BJ (cell line): ENCODE measurements at regions not wholly inside any gene's neighbourhood (a gene's known extent, or its start where the extent isn't known, plus 50 kb on each side); places are given as distances from the start of the nearest gene placed in this dataset.

ENCODE experiments used
- CTCF ChIA-PET: fragments of 350-600 bp; formaldehyde crosslinking; extraction: SDS; loops from one replicate; lab custom pipeline; 2021; ENCODE audit warnings: antibody characterized with exemption, inconsistent platforms; lab: Yijun Ruan, JAX
- POLR2A ChIA-PET: fragments of 300-600 bp; sonication (Branson Sonifier 250); formaldehyde crosslinking; extraction: SDS; loops from one replicate; lab custom pipeline; 2021; ENCODE audit warnings: antibody characterized with exemption; lab: Charles Lee
- DNase-seq: peaks from one replicate; pipeline ENCODE4 v3.0.0-alpha.2; 2011; ENCODE audit warnings: low read depth
- H3K27me3 ChIP-seq: 2 replicates; pipeline ENCODE4 v1.6.0; 2011; ENCODE audit warnings: low read length; ENCODE audit not compliant: control insufficient read depth, insufficient read depth
- H3K36me3 ChIP-seq: 2 replicates; pipeline ENCODE4 v1.5.1; 2011; ENCODE audit warnings: low read length; ENCODE audit not compliant: control insufficient read depth, insufficient read depth
- H3K4me3 ChIP-seq: 2 replicates; pipeline ENCODE4 v1.5.1; 2011; ENCODE audit warnings: low read depth, mild to moderate bottlenecking, control low read depth, low read length
- TF ChIP-seq, protein P1 (sequence below): IDR thresholded peaks from 2 replicates; pipeline ENCODE4 v1.5.1; 2011; ENCODE audit warnings: low read depth, mild to moderate bottlenecking, control low read depth, inconsistent platforms, low read length, moderate library complexity; ENCODE audit not compliant: insufficient read depth

DNA sequence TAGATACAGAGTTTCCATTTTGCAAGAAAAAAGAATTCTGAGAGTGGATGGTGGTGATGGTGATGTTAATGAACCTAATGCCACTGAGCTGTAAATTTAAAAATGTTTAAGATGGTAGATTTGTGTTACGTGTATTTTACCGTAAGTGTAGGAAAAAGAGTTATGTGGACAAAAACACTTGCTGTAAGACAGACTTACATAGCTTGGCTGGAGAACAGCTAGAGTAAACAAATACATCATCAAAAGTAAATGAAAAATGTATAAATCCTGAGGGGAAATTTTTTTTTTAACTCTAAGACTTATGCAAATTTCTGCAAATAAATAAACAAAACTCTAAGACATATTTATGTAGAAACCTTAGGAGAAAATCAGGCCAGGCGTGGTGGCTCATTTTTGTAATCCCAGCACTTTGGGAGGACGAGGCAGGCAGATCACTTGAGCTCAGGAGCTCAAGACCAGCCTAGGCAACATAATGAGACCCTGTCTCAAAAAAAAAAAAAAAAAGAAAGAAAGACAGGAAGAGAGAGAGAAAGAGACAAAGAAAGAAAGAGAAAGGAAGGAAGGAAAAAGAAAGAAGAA lies 66.2 kb upstream of the CDK13 start:
- ChIA-PET POLR2A (no interaction called here), CTCF (interaction anchor here (0.6 to 3.3 kb wide), 3 partner anchors 12 to 169 kb away, joined by 3 to 13 read pairs (median 3); no protein-coding TSS in a partner anchor)
- TF ChIP-seq, protein P1, sequence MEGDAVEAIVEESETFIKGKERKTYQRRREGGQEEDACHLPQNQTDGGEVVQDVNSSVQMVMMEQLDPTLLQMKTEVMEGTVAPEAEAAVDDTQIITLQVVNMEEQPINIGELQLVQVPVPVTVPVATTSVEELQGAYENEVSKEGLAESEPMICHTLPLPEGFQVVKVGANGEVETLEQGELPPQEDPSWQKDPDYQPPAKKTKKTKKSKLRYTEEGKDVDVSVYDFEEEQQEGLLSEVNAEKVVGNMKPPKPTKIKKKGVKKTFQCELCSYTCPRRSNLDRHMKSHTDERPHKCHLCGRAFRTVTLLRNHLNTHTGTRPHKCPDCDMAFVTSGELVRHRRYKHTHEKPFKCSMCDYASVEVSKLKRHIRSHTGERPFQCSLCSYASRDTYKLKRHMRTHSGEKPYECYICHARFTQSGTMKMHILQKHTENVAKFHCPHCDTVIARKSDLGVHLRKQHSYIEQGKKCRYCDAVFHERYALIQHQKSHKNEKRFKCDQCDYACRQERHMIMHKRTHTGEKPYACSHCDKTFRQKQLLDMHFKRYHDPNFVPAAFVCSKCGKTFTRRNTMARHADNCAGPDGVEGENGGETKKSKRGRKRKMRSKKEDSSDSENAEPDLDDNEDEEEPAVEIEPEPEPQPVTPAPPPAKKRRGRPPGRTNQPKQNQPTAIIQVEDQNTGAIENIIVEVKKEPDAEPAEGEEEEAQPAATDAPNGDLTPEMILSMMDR = no peak
- Histone ChIP-seq H3K27me3 (peaks cover 2% of the 10 kb centered on the region; the same call in 1 of the 2 replicates), H3K4me3 (no peak overlapping the region), H3K36me3 (no peaks in the 10 kb centered on the region)
- no peak for DNase-seq

DNA sequence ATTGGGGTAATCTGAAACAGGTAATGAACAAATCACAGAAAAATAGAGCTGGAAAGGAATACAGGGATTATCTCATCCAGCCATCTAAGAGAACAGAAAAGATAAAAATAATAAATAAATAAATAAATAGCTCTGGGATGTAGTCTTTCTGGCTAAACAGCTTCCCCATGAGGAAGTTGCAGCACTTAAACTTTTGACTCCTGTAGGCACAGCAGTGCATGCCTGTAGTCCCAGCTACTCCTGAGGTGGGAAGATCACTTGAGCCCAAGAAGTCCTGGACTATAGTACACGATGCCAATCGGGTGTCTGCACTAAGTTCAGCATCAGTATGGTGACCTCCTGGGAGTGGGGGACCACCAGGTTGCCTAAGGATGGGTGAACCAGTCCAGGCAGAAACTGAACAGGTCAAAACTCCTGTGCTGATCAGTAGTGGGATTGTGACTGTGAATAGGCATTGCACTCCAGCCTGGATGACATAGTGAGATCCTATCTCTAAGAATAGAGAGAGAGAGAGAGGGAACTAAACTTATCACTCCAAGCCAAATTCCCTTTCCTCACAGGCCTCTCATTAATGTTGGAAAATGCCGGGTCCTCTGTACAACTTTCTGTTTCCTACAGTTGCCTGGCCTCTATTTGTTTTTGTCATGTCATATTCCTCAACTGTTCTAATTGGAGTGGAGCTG lies 61.7 kb upstream of the CDK13 start:
- POLR2A ChIA-PET = no interaction called here
- H3K4me3 ChIP-seq = no peak overlapping the region
- no peak for DNase-seq
- no peaks in the 10 kb centered on the region for H3K36me3 ChIP-seq
- CTCF ChIA-PET = interaction anchor here (0.6 to 2.0 kb wide), 3 partner anchors 8 to 874 kb away, joined by 3 to 10 read pairs (median 5); no protein-coding TSS in a partner anchor
- peaks cover 8% of the 10 kb centered on the region; the same call in 1 of the 2 replicates for H3K27me3 ChIP-seq
- TF ChIP-seq, protein P1 = no peak

DNA sequence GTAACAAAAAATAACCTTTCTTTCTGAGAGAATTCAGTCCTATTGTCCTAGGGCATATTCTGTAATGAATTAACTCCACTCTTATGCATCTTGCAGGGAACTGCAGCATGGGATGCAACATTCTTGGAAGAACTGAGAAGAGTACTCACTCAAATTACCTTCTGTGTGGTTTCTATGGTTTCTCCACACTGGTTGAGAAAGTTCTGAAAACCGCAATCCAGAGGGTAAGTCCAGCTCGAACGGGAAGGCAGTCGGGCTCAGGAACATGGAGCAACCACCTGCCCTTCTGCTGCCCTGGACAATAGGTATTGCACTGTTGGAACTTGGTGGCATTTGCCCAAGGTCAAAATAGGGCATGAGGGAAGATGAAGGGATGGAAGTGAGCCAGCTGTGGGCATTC lies 59.6 kb upstream of the CDK13 start:
- Histone ChIP-seq H3K27me3 (peaks cover 8% of the 10 kb centered on the region; the same call in 1 of the 2 replicates), H3K36me3 (no peaks in the 10 kb centered on the region), H3K4me3 (no peak overlapping the region)
- ChIA-PET CTCF (interaction anchor here (0.6 kb wide), 2 partner anchors 45 to 162 kb away, joined by 3 read pairs; no protein-coding TSS in a partner anchor), POLR2A (no interaction called here)
- no peak for DNase-seq
- TF ChIP-seq, protein P1 = no peak

DNA sequence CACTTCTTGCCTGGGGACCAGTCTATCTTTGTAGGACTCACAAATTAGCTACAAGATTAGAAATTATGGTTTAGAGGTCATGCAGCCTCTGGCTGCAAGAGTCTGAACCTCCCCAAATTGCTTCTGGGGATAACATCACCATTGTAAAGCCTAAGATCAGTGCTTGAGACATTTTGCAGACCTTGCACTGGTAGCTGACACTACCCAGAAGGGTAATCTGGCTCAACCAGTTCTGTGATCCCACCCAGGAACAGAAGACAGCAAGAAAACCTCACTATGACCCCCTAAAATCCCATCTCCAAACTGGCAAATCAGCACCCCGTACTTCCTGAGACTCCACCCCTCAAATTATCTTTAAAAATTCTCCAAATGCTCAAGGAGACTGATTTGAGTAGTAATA lies 58.2 kb upstream of the CDK13 start:
- ChIA-PET POLR2A (no interaction called here), CTCF (interaction anchor here (10.4 kb wide), 1 partner anchor 160 kb away, joined by 147 read pairs; no protein-coding TSS in a partner anchor)
- Histone ChIP-seq H3K36me3 (no peaks in the 10 kb centered on the region), H3K27me3 (peaks cover 8% of the 10 kb centered on the region; the same call in 1 of the 2 replicates), H3K4me3 (no peak overlapping the region)
- TF ChIP-seq, protein P1 = no peak
- DNase-seq = no peak

DNA sequence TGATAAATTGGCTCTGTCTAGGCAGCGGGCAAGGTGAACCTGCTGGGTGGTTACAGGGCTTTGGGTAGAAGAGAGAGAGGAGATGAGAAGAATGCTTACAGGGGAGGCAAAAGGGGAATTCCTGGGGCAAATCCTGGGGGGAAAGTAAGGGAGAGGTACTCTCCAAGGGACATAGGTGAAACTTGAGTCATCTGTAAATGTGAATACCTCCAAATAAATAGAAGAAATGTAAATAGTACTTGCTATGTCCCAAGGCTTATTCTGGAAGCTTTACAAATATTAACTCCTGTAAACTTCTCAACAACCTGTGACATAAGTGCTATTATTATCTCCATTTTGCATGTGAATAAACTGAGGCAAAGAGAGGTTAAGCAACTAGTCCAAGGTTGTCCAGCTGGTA lies 57.7 kb upstream of the CDK13 start:
- H3K27me3 ChIP-seq = peaks cover 8% of the 10 kb centered on the region; the same call in 1 of the 2 replicates
- no peaks in the 10 kb centered on the region for H3K36me3 ChIP-seq
- no peak overlapping the region for H3K4me3 ChIP-seq
- TF ChIP-seq, protein P1 = no peak
- ChIA-PET CTCF (interaction anchor here (2.0 to 10.4 kb wide), 2 partner anchors 159 to 312 kb away, joined by 6 to 147 read pairs; no protein-coding TSS in a partner anchor), POLR2A (no interaction called here)
- no peak for DNase-seq
